Right lobe of liver (tissue), 4 donors: ENCODE measurements at regions not wholly inside any gene's neighbourhood (a gene's known extent, or its start where the extent isn't known, plus 50 kb on each side); places are given as distances from the start of the nearest gene placed in this dataset.

ENCODE experiments used
- POLR2A ChIP-seq: fragments of 450-650 bp; IDR thresholded peaks from one replicate; pipeline ENCODE4 v1.6.1; 2017; ENCODE audit warnings: antibody characterized with exemption, mild to moderate bottlenecking
- TF ChIP-seq, protein P1 (sequence below), 4 donors: fragments of 200-600 bp in 3 of 4; fragments of 450-650 bp in 1 of 4; IDR thresholded peaks; one replicate each; pipeline versions ENCODE4 v1.5.1 to v1.8.0; 2016 to 2022; ENCODE audit warnings: antibody characterized with exemption in 4 of 4, mild to moderate bottlenecking in 2 of 4
- donor health status: DM: no; HTN: no; CAD: no.
- donor health status: DM: no; HTN: no; CAD: no.
- donor health status: DM: no; HTN: yes; CAD: no.

DNA sequence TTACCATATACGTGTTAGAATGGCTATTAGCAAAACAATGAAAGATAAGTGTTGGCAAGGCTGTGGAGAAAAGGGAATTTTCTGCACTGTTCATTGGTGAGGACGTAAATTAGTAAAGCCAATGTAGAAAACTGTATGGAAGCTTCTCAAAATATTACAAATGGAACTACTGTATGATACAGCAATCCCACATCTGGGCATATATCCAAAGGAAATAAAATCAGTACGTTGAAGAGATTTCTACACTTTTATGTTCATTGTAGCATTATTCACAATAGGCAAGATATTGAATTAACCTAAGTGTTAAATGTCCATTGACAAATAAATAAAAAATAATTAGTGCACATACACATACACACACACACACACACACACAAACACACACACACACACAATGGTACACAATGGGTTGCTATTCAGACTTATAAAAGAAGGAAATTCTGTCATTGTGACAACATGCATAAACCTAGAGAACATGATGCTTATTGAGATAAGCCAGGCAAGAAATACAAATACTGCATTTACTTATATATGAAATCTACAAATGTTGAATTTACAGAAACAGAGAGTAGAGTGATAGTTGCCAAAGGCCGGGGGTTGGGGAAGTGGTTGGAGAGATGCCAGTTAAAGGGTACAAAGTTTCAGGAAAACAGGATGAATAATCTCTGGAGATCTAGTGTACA, 565.8 kb upstream of the LRRC4C start:
- no peak for TF ChIP-seq POLR2A
- TF ChIP-seq, protein P1, sequence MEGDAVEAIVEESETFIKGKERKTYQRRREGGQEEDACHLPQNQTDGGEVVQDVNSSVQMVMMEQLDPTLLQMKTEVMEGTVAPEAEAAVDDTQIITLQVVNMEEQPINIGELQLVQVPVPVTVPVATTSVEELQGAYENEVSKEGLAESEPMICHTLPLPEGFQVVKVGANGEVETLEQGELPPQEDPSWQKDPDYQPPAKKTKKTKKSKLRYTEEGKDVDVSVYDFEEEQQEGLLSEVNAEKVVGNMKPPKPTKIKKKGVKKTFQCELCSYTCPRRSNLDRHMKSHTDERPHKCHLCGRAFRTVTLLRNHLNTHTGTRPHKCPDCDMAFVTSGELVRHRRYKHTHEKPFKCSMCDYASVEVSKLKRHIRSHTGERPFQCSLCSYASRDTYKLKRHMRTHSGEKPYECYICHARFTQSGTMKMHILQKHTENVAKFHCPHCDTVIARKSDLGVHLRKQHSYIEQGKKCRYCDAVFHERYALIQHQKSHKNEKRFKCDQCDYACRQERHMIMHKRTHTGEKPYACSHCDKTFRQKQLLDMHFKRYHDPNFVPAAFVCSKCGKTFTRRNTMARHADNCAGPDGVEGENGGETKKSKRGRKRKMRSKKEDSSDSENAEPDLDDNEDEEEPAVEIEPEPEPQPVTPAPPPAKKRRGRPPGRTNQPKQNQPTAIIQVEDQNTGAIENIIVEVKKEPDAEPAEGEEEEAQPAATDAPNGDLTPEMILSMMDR (IDR thresholded peaks at IDR 0.05), result no peak
